Esophagus muscularis mucosa (tissue), 4 donors: ENCODE measurements at regions not wholly inside any gene's neighbourhood (a gene's known extent, or its start where the extent isn't known, plus 50 kb on each side); places are given as distances from the start of the nearest gene placed in this dataset.

Experiments
- DNase-seq: peaks from one replicate; pipeline ENCODE4 v3.0.0-alpha.2; 2017; ENCODE audit errors: extremely low spot score
- H3K27ac ChIP-seq, 4 donors: fragments of 200-600 bp; sonication (generic); replicated peaks in 1 of 4; 1 replicate in 3 of 4; 2 replicates in 1 of 4; pipeline ENCODE4 v1.5.1; 2016 to 2019; ENCODE audit warnings: mild to moderate bottlenecking in 1 of 4
- H3K27me3 ChIP-seq, 4 donors: fragments of 200-600 bp; sonication (generic); one replicate each; pipeline versions ENCODE4 v1.5.1 to v1.6.0; 2016 to 2019
- H3K36me3 ChIP-seq, 4 donors: fragments of 200-600 bp; sonication (generic); one replicate each; pipeline ENCODE4 v1.5.1; 2016 to 2019
- H3K4me1 ChIP-seq, 4 donors: fragments of 200-600 bp; sonication (generic); one replicate each; pipeline ENCODE4 v1.5.1; 2016 to 2019
- H3K4me3 ChIP-seq, 4 donors: fragments of 200-600 bp; sonication (generic); 1 replicate in 2 of 4; 2 replicates in 2 of 4; pipeline ENCODE4 v1.5.1; 2016 to 2019; ENCODE audit warnings: mild to moderate bottlenecking in 4 of 4, moderate library complexity in 1 of 4
- H3K9me3 ChIP-seq, 4 donors: fragments of 200-600 bp; sonication (generic); 1 replicate in 3 of 4; 2 replicates in 1 of 4; pipeline ENCODE4 v1.5.1; 2016 to 2019
- EP300 ChIP-seq: sonication (generic); formaldehyde crosslinking; IDR thresholded peaks from one replicate; pipeline ENCODE4 v1.6.1; 2017; ENCODE audit warnings: antibody characterized with exemption
- POLR2A ChIP-seq: fragments of 450-650 bp; IDR thresholded peaks from one replicate; pipeline ENCODE4 v1.6.1; 2017; ENCODE audit warnings: antibody characterized with exemption, moderate library complexity, mild to moderate bottlenecking, low read depth
- POLR2AphosphoS5 ChIP-seq, 2 donors: sonication (generic); formaldehyde crosslinking; IDR thresholded peaks; one replicate each; pipeline ENCODE4 v1.6.1; 2017; ENCODE audit warnings: antibody characterized with exemption in 2 of 2
- WGBS: methylation state at CpG from one replicate; pipeline ENCODE4 v1.1.5; 2018; 5-methylcytosine and 5-hydroxymethylcytosine counted together
- intact Hi-C: fragments of 100-400 bp; cut with DNase I; formaldehyde crosslinking; loops from one replicate; pipeline ENCODE4 v1.15.1; 2023
- TF ChIP-seq, protein P1 (sequence below), 3 experiments: fragments of 200-600 bp in 2 of 3; fragments of 450-650 bp in 1 of 3; sonication (generic) in 2 of 3; IDR thresholded peaks; one replicate each; pipeline ENCODE4 v1.5.1; 2017 to 2019; ENCODE audit warnings: antibody characterized with exemption in 3 of 3, mild to moderate bottlenecking in 2 of 3, moderate library complexity in 1 of 3

DNA sequence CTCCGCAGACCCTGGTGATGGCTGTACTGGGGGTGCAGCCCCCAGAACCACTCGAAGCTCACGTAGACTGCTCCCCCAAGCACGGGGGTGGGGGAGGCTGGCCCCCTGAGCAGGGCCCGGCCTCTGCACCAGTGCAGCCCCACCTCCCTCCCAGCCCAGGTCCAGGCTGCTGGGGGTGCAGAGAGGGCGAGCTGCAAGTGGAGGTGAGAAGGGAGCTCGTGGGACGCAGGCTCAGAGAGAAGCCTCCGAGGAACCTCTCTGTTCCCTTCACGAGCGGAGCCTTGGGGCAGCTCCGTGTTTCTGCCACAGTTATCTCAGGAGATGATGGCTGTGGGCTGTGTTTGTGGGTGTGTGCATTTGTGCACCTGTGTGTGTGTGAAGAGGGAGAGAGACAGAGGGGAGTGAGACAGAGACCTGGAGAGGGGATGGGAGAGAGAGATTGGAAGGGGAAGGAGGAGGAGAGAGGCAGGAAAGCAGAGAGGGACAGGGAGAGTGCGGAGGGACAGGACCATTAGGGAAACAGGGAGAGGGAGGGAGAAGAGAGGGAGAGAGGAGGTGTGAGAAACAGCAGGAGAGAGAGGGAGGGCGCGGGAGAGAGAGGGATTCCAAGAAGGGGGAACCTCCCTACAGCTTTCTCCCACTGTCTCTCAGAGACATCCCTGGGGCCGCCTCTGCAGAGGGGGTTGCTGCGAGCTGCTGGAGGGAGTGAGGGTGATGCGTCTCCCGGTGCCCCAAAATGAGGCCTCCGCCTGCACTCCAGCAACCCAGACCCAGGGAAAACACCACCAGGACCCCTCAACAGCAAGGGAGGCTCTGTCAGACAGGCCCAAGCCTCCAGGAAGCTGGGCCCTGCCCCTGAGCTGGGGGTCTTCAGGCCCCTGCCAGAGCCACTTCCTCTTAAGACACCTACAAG, 1488.6 kb downstream of the BRD1 start:
- Histone ChIP-seq H3K9me3 (no peaks in the 10 kb centered on the region), H3K27ac (no peak overlapping the region), H3K4me3 (no peak overlapping the region), H3K36me3 (no peaks in the 10 kb centered on the region), H3K27me3 (peaks cover 0 to 78% (median 4%) of the 10 kb centered on the region in 4 donors), H3K4me1 (no peaks in the 10 kb centered on the region)
- 61% methylated on average over 16 of the region's 20 CpGs for WGBS
- DNase-seq = no peak
- TF ChIP-seq POLR2AphosphoS5 (IDR thresholded peaks at IDR 0.05) = no peak
- TF ChIP-seq, protein P1, sequence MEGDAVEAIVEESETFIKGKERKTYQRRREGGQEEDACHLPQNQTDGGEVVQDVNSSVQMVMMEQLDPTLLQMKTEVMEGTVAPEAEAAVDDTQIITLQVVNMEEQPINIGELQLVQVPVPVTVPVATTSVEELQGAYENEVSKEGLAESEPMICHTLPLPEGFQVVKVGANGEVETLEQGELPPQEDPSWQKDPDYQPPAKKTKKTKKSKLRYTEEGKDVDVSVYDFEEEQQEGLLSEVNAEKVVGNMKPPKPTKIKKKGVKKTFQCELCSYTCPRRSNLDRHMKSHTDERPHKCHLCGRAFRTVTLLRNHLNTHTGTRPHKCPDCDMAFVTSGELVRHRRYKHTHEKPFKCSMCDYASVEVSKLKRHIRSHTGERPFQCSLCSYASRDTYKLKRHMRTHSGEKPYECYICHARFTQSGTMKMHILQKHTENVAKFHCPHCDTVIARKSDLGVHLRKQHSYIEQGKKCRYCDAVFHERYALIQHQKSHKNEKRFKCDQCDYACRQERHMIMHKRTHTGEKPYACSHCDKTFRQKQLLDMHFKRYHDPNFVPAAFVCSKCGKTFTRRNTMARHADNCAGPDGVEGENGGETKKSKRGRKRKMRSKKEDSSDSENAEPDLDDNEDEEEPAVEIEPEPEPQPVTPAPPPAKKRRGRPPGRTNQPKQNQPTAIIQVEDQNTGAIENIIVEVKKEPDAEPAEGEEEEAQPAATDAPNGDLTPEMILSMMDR (IDR thresholded peaks at IDR 0.05) = no peak
- no peak for TF ChIP-seq EP300
- no peak for TF ChIP-seq POLR2A
- intact Hi-C loops = no loop called here

DNA sequence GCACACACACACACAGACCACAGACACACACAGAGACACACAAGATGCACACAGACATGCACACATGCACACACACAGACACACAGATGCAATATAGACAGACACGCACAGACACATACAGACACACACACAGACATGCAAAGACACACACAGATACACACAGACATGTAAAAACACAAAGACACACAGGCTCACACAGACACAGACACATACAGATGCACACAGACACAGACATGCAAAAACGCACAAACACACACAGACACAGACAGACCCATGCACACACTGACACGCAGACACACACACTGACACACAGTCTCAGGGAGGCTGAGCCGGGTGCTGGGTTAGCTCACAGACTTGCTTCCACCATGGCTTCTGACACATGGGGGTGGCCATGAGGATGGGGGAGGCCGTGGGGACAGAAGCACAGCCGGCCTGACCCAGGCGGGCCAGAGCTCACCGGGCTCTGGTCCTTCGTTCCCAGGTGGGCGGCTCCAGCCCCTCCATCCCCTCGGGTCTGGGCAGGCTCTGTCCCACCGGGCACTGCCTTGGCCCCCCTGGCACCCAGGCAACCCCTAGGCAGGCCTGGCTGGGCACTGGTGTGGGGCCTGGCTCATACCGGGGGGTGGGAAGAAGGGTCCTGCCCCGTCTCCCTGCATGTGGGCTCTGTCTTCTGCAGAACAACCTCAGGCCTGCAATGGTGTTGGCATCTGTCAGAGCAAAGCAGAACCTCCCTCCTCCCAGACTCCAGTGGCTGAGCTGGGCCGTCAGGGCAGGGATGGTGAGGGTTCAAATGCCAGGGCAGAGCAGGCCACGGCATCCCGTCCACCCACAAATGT, 1489.5 kb downstream of the BRD1 start:
- Histone ChIP-seq H3K4me3 (no peak overlapping the region), H3K27ac (no peak overlapping the region), H3K9me3 (no peaks in the 10 kb centered on the region), H3K4me1 (no peaks in the 10 kb centered on the region), H3K36me3 (no peaks in the 10 kb centered on the region), H3K27me3 (peaks cover 0 to 86% (median 4%) of the 10 kb centered on the region in 4 donors)
- intact Hi-C loops = no loop called here
- 74% methylated on average over 17 of the region's 17 CpGs for WGBS
- no peak for DNase-seq
- TF ChIP-seq POLR2A (no peak), EP300 (no peak), POLR2AphosphoS5 (IDR thresholded peaks at IDR 0.05) (no peak)
- TF ChIP-seq, protein P1 (IDR thresholded peaks at IDR 0.05) = no peak

DNA sequence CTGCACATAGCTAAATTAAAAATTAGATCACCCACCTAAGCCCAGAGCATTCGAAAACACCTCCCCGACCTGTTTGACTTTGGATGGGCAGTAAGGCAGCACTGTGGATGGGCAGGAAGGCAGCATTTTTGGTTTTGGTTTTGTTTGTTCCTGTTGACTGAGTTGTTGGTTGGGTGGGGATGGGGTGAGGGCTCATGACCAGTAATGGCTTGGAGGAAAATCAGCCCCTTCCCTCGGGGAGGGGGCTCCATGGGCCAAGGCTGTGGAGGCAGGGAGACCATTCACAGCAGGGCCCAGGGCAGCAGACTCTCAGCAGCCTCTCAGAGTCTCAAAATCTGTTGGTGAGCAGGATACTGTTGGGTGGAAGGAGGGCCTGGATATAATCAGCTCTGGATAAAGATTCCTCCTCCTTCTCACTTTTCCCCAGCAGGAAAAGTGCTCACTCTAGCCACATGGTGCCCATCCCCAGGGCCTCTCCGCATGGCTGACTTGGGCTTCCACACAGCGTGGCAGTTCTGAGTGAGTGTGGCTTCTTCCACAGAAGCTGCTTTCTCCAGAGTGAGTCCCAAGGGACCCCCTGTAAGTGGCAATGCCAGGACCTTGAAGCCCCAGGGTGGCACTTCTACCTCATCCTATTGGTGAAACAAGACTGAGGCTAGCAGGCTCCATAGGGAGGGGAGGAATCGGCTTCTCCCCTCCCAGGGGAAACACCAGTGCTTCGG, 1491.2 kb downstream of the BRD1 start:
- TF ChIP-seq POLR2AphosphoS5 (IDR thresholded peaks at IDR 0.05) (no peak), POLR2A (no peak), EP300 (no peak)
- Histone ChIP-seq H3K36me3 (no peaks in the 10 kb centered on the region), H3K27ac (no peak overlapping the region), H3K4me1 (no peaks in the 10 kb centered on the region), H3K9me3 (no peaks in the 10 kb centered on the region), H3K4me3 (no peak overlapping the region), H3K27me3 (peaks cover 0 to 82% (median 4%) of the 10 kb centered on the region in 4 donors)
- WGBS = 94% methylated on average over 6 of the region's 7 CpGs
- intact Hi-C loops = no loop called here
- no peak for DNase-seq

DNA sequence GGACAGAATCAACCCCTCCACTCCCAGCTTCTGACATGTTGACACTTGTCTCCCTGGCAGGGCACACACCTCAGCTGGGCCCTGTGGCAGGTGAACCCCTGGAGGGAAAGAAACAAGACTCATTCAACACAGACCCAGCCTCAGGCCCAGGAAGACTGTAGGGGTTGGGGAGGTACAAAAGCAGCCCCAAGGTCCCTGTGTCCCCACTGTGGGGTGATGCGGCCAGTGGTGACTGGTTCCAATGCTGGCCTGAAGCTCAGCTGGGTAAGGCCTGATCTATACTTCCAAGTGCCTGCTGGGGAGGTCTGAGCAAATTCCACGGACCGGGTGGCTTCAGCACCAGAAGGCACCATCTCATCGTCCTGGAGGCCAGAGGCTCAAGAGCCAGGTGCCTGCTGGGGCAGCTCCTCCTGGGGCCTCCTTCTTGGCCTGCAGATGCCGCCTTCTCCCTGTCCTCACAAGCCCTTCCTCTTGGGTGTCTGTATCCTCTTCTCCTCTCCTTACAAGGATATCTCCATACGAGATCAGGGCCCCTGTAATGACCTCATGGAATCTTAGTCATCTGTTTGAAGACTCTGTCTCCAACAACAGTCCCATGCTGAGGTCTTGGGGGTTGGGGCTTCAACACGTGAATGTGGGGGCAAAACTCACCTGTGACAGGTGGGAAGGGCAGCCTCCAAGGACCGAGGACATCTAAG, 1492.1 kb downstream of the BRD1 start:
- WGBS = 81% methylated on average over 7 of the region's 8 CpGs
- Histone ChIP-seq H3K4me3 (no peak overlapping the region), H3K4me1 (no peaks in the 10 kb centered on the region), H3K27ac (no peak overlapping the region), H3K36me3 (no peaks in the 10 kb centered on the region), H3K9me3 (no peaks in the 10 kb centered on the region), H3K27me3 (peaks cover 0 to 73% (median 0%) of the 10 kb centered on the region in 4 donors)
- TF ChIP-seq POLR2AphosphoS5 (IDR thresholded peaks at IDR 0.05) (no peak), POLR2A (no peak), EP300 (no peak)
- TF ChIP-seq, protein P1 (IDR thresholded peaks at IDR 0.05) = no peak
- intact Hi-C loops = no loop called here
- DNase-seq = no peak
